ACC112 (cell line): ENCODE measurements at regions not wholly inside any gene's neighbourhood (a gene's known extent, or its start where the extent isn't known, plus 50 kb on each side); places are given as distances from the start of the nearest gene placed in this dataset.

Experiments used
- H2AFZ ChIP-seq: fragments of 200-600 bp; sonication (generic); one replicate; pipeline ENCODE4 v1.6.0; 2017; ENCODE audit warnings: antibody characterized with exemption, low read length; ENCODE audit not compliant: unreplicated experiment
- H3K27ac ChIP-seq: fragments of 200-600 bp; sonication (generic); 2 replicates; pipeline ENCODE4 v1.5.1; 2014; ENCODE audit warnings: low read depth, mild to moderate bottlenecking, antibody characterized with exemption, low read length, moderate library complexity
- H3K27me3 ChIP-seq: fragments of 200-600 bp; sonication (generic); 2 replicates; pipeline ENCODE4 v1.6.1; 2014; ENCODE audit warnings: mild to moderate bottlenecking, antibody characterized with exemption, low read length, moderate library complexity, mixed read lengths; ENCODE audit not compliant: insufficient read depth
- H3K36me3 ChIP-seq: fragments of 200-600 bp; sonication (generic); 2 replicates; pipeline ENCODE4 v1.6.1; 2016; ENCODE audit warnings: mild to moderate bottlenecking, antibody characterized with exemption, low read length, moderate library complexity, mixed read lengths; ENCODE audit not compliant: insufficient read depth
- H3K4me1 ChIP-seq: fragments of 200-600 bp; sonication (generic); one replicate; pipeline ENCODE4 v1.6.1; 2016; ENCODE audit warnings: low read length, mixed read lengths; ENCODE audit not compliant: insufficient read depth, unreplicated experiment, control insufficient read depth
- H3K4me3 ChIP-seq: fragments of 200-600 bp; sonication (generic); 2 replicates; pipeline ENCODE4 v1.5.1; 2014; ENCODE audit warnings: mild to moderate bottlenecking, low read depth, low read length
- H3K79me2 ChIP-seq: fragments of 200-600 bp; sonication (generic); one replicate; pipeline ENCODE4 v1.6.0; 2016; ENCODE audit warnings: low read length; ENCODE audit not compliant: control insufficient read depth, unreplicated experiment, insufficient read depth

DNA sequence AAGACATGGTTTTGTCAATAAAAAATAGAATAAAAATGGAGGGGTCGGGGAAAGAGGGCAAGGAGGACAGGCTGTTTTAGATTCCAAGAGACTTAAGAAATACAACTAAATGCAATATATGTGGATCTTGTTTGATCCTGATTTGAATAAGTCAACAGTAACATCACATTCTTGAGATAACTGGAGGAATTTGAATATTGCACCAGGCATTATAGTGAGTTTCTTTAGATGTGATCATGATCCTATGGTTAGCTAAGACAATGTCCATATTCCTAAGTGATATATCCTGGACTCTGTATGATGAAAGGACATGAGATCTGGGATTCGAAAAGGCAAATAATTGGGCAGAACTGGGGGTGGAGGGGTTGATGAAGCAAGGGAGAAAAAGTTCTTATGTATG is 311.8 kb downstream of the PLPP3 start:
- Histone ChIP-seq H3K4me3 (no peak overlapping the region), H3K79me2 (no peaks in the 10 kb centered on the region), H3K27ac (no peak overlapping the region), H3K4me1 (no peaks in the 10 kb centered on the region), H2AFZ (no peak overlapping the region), H3K36me3 (no peaks in the 10 kb centered on the region), H3K27me3 (no peaks in the 10 kb centered on the region)

DNA sequence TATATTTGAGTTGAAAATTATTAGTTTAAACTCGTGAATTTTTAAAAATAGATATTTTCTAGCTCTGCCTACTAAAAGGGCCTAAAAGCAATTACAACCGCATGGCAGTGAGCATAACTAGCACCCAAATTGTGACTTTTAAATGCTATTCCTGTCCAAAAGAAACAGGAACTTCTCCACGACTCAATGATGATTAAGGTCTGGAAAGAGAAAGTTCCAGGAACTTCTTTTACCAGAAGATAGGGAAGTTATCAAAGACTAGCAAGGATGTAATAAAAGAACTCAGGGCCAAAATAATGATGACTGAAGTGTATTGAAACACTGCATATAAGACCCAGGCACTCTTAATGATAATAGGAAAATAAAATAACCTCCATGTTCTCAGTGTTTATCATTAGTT is 313.0 kb downstream of the PLPP3 start:
- Histone ChIP-seq H2AFZ (no peak overlapping the region), H3K27me3 (no peaks in the 10 kb centered on the region), H3K36me3 (no peaks in the 10 kb centered on the region)

DNA sequence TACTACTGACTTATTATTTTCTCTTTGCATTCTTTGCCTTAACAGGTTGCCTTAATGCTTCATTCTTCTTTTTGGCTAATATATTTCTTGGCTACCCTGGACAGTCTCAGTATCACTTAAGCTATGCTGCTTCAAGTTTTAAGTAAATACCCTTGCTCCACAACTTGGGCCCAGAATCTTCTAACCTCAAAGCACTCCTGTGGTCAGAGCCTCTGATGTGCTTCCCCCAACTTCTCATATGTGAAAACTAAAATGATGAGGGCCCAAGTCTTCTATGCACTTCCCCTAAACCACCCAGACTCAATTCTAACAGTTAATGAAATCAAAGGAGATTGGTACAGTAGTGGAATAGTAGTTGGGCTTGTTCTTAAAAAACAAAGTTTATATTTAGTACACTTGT is 314.1 kb downstream of the PLPP3 start:
- no peaks in the 10 kb centered on the region for H3K79me2 ChIP-seq
- H3K27me3 ChIP-seq: no peaks in the 10 kb centered on the region
- H3K4me3 ChIP-seq: no peak overlapping the region
- no peaks in the 10 kb centered on the region for H3K4me1 ChIP-seq
- no peak overlapping the region for H2AFZ ChIP-seq
- H3K27ac ChIP-seq: no peak overlapping the region
- H3K36me3 ChIP-seq: no peaks in the 10 kb centered on the region

More for the DNA sequence above, 313.0 kb downstream of the PLPP3 start:
- Histone ChIP-seq H3K79me2 (no peaks in the 10 kb centered on the region), H3K4me1 (no peaks in the 10 kb centered on the region), H3K27ac (no peak overlapping the region), H3K4me3 (no peak overlapping the region)

DNA sequence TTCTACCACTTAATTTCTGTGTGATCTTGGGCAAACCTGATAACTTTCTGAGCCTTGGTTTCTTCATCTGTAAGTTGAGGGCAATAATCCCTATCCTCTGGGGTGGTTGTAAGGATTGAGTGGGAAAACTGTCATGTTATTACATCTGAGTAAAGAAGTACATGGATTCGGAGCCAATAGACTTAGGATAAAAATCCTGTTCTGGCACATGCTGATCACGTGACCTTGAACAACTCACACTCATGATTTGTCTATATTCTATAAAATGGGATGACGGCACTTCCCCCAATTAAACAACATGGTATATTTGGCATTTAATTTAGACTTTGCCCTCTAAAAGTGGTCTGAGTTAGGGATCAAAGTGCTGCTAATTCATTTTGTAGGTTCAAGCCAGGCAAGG is 315.5 kb downstream of the PLPP3 start:
- no peak overlapping the region for H3K27ac ChIP-seq
- H3K4me1 ChIP-seq: no peaks in the 10 kb centered on the region
- no peak overlapping the region for H2AFZ ChIP-seq
- H3K36me3 ChIP-seq: no peaks in the 10 kb centered on the region
- H3K4me3 ChIP-seq: no peak overlapping the region
- H3K27me3 ChIP-seq: no peaks in the 10 kb centered on the region
- H3K79me2 ChIP-seq: no peaks in the 10 kb centered on the region

- H3K36me3 ChIP-seq: no peaks in the 10 kb centered on the region
- no peak overlapping the region for H3K27ac ChIP-seq
- H3K27me3 ChIP-seq: no peaks in the 10 kb centered on the region
- no peak overlapping the region for H2AFZ ChIP-seq
- H3K79me2 ChIP-seq: no peaks in the 10 kb centered on the region
- no peak overlapping the region for H3K4me3 ChIP-seq
- H3K4me1 ChIP-seq: peaks cover 9% of the 10 kb centered on the region
Observed at GRCh38 chr1:56258371-56258770, 321.0 kb downstream of the PLPP3 start.

DNA sequence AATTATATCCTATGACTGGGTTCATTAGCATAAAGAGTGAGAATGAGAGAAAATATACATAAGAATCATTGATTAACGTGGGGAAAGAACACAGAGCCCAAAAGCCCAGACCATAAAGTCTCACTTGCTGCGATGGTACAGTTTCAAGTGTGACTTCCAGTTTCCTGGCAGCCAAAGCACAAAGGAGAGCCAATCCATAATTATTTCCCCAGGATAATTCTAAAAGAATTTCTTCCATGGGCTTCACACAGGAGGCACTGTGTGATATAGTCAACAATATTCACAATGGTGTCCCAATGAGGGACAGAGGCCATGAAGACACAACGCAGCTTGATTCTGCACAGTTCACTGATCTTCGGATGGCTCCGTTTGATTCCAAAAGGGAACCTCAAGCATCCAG is 321.6 kb downstream of the PLPP3 start:
- Histone ChIP-seq H3K36me3 (no peaks in the 10 kb centered on the region), H3K27me3 (no peaks in the 10 kb centered on the region), H3K27ac (no peak overlapping the region), H3K79me2 (no peaks in the 10 kb centered on the region), H2AFZ (no peak overlapping the region), H3K4me3 (no peak overlapping the region), H3K4me1 (peaks cover 9% of the 10 kb centered on the region)

- Histone ChIP-seq H3K4me1 (peaks cover 9% of the 10 kb centered on the region), H3K36me3 (no peaks in the 10 kb centered on the region), H2AFZ (peak overlapping the region; percentile 12), H3K27me3 (no peaks in the 10 kb centered on the region), H3K79me2 (no peaks in the 10 kb centered on the region), H3K4me3 (no peak overlapping the region), H3K27ac (0 out of 2 replicates have a peak overlapping the region, but pooled peaks have one; percentile 10)
Observed at GRCh38 chr1:56256153-56257000, 323.0 kb downstream of the PLPP3 start.

GRCh38 chr1:56255516-56256152 is 323.7 kb downstream of the PLPP3 start:
- H3K27me3 ChIP-seq: no peaks in the 10 kb centered on the region
- peak overlapping the region; percentile 12 for H2AFZ ChIP-seq
- peaks cover 9% of the 10 kb centered on the region for H3K4me1 ChIP-seq
- 0 out of 2 replicates have a peak overlapping the region, but pooled peaks have one; percentile 10 for H3K27ac ChIP-seq
- no peak overlapping the region for H3K4me3 ChIP-seq
- H3K79me2 ChIP-seq: no peaks in the 10 kb centered on the region
- no peaks in the 10 kb centered on the region for H3K36me3 ChIP-seq

DNA sequence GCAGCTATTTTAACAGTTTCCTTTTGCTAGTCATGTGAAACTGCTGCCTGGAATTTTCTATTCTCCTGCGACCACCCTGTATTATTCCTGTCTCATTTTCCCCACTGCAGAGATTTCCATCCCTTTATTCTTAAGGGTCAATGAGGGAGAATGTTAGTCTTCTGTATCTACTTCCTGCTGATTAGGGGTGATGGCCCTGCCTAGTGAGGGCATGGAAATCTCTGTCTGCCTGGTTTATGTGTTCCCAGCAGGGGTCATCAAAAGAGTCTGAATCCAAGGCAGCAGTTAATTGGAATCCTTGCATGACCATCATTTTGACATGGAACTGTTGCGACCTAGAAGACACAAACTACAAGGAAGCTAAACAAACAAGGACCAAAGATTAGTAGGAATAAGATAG is 325.2 kb downstream of the PLPP3 start:
- H3K4me3 ChIP-seq: no peak overlapping the region

DNA sequence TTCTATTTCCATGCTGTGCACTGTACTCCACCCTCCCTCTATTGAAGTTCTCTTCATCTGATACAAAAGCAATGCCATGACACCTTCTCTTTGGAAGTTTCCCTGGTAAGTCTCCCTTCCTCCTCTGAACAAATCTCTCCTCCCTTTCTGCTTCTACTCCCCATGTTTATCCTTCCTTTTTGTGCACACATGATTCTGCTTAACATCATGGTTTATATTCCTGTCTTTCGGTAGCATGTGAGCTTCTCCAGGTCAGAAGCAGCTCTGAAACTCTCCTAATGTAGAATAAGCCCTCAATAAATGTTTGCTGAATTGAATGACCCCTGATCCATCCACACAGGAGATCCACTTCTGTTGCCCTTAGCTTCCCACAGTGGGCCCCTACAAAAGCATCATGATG is 328.6 kb downstream of the PLPP3 start:
- H3K27me3 ChIP-seq: no peaks in the 10 kb centered on the region
- H2AFZ ChIP-seq: no peak overlapping the region
- no peak overlapping the region for H3K4me3 ChIP-seq
- H3K36me3 ChIP-seq: no peaks in the 10 kb centered on the region
- peaks cover 3% of the 10 kb centered on the region for H3K4me1 ChIP-seq
- H3K79me2 ChIP-seq: no peaks in the 10 kb centered on the region
- H3K27ac ChIP-seq: no peak overlapping the region

More for the DNA sequence above, 325.2 kb downstream of the PLPP3 start:
- no peak overlapping the region for H3K27ac ChIP-seq
- peaks cover 9% of the 10 kb centered on the region for H3K4me1 ChIP-seq
- no peaks in the 10 kb centered on the region for H3K27me3 ChIP-seq
- no peaks in the 10 kb centered on the region for H3K36me3 ChIP-seq
- H3K79me2 ChIP-seq: no peaks in the 10 kb centered on the region
- H2AFZ ChIP-seq: no peak overlapping the region

GRCh38 chr1:56249234-56249633 is 330.1 kb downstream of the PLPP3 start:
- Histone ChIP-seq H2AFZ (no peak overlapping the region), H3K4me1 (no peaks in the 10 kb centered on the region), H3K27me3 (no peaks in the 10 kb centered on the region), H3K79me2 (no peaks in the 10 kb centered on the region), H3K4me3 (no peak overlapping the region), H3K36me3 (no peaks in the 10 kb centered on the region), H3K27ac (no peak overlapping the region)
